CD14-positive monocyte (primary cell): ENCODE measurements at regions not wholly inside any gene's neighbourhood (a gene's known extent, or its start where the extent isn't known, plus 50 kb on each side); places are given as distances from the start of the nearest gene placed in this dataset.
A peak's percentile ranks its signal among the peaks of the same experiment; 100 is the strongest.

ENCODE experiments used
- DNase-seq, 3 donors: peaks; one replicate each; pipeline ENCODE4 v3.0.0-alpha.2; 2011 to 2022
- H2AFZ ChIP-seq: 2 replicates; pipeline ENCODE4 v1.6.0; 2012; ENCODE audit warnings: mild to moderate bottlenecking, low read depth, low read length, inconsistent platforms; ENCODE audit not compliant: insufficient read depth, poor library complexity, severe bottlenecking
- H3K27ac ChIP-seq, 2 donors: 1 replicate in 1 of 2; 2 replicates in 1 of 2; pipeline ENCODE4 v1.5.1; 2012 to 2013; ENCODE audit warnings: low read length in 2 of 2, control low read depth in 1 of 2, inconsistent platforms in 1 of 2, low read depth in 1 of 2, mild to moderate bottlenecking in 1 of 2
- H3K27me3 ChIP-seq, 2 donors: one replicate each; pipeline versions ENCODE4 v1.6.0 to v1.6.1; 2011 to 2013; ENCODE audit warnings: low read length in 2 of 2; ENCODE audit not compliant: control insufficient read depth in 2 of 2, insufficient read depth in 2 of 2
- H3K36me3 ChIP-seq, 2 donors: replicated peaks in 1 of 2; 1 replicate in 1 of 2; 2 replicates in 1 of 2; pipeline versions ENCODE4 v1.5.1 to v1.6.1; 2012 to 2013; ENCODE audit warnings: low read length in 2 of 2, control low read depth in 1 of 2, inconsistent platforms in 1 of 2, mild to moderate bottlenecking in 1 of 2; ENCODE audit not compliant: insufficient read depth in 2 of 2, control insufficient read depth in 1 of 2
- H3K4me1 ChIP-seq, 2 donors: 1 replicate in 1 of 2; 2 replicates in 1 of 2; pipeline versions ENCODE4 v1.5.1 to v1.6.1; 2012 to 2013; ENCODE audit warnings: low read length in 2 of 2, control low read depth in 1 of 2, inconsistent platforms in 1 of 2, mild to moderate bottlenecking in 1 of 2, moderate library complexity in 1 of 2; ENCODE audit not compliant: insufficient read depth in 2 of 2, control insufficient read depth in 1 of 2
- H3K4me2 ChIP-seq: replicated peaks from 2 replicates; pipeline ENCODE3; 2012; ENCODE audit warnings: low read length, moderate library complexity, mild to moderate bottlenecking; ENCODE audit not compliant: poor library complexity, severe bottlenecking; ENCODE audit errors: extremely low read depth
- H3K4me3 ChIP-seq, 3 experiments: fragments of 200-600 bp in 1 of 3; sonication (generic) in 1 of 3; replicated peaks in 1 of 3; 1 replicate in 2 of 3; 2 replicates in 1 of 3; pipeline ENCODE4 v1.5.1; 2011 to 2013; ENCODE audit warnings: low read length in 3 of 3, mild to moderate bottlenecking in 3 of 3, control low read depth in 2 of 3, low read depth in 2 of 3, inconsistent platforms in 1 of 3, moderate library complexity in 1 of 3
- H3K79me2 ChIP-seq: 2 replicates; pipeline ENCODE4 v1.6.0; 2012; ENCODE audit warnings: mild to moderate bottlenecking, control low read depth, inconsistent platforms, low read length, moderate library complexity; ENCODE audit not compliant: insufficient read depth
- H3K9ac ChIP-seq: 2 replicates; pipeline ENCODE4 v1.6.0; 2017; ENCODE audit warnings: low read length, mild to moderate bottlenecking; ENCODE audit not compliant: insufficient read depth, poor library complexity, severe bottlenecking
- H3K9me3 ChIP-seq, 2 donors: replicated peaks in 1 of 2; 1 replicate in 1 of 2; 2 replicates in 1 of 2; pipeline versions ENCODE4 v1.5.1 to v1.6.1; 2012 to 2013; ENCODE audit warnings: low read length in 2 of 2, control low read depth in 1 of 2; ENCODE audit not compliant: control insufficient read depth in 1 of 2, insufficient read depth in 1 of 2
- H4K20me1 ChIP-seq: 2 replicates; pipeline ENCODE4 v1.6.0; 2012; ENCODE audit warnings: mild to moderate bottlenecking, low read length, control low read depth, moderate library complexity; ENCODE audit not compliant: insufficient read depth
- H3K27ac Mint-ChIP-seq, 7 donors: one replicate each; pipeline ENCODE4 v1.8.0; 2020; ENCODE audit warnings: mild to moderate bottlenecking in 7 of 7, mixed read lengths in 7 of 7, moderate library complexity in 6 of 7, inconsistent platforms in 2 of 7
- H3K27me3 Mint-ChIP-seq, 3 donors: one replicate each; pipeline ENCODE4 v1.8.0; 2021 to 2022; ENCODE audit warnings: low read depth in 3 of 3, mild to moderate bottlenecking in 3 of 3, mixed read lengths in 3 of 3, moderate library complexity in 3 of 3, inconsistent platforms in 1 of 3
- H3K36me3 Mint-ChIP-seq, 2 donors: one replicate each; pipeline ENCODE4 v1.8.0; 2020; ENCODE audit warnings: mixed read lengths in 2 of 2, inconsistent platforms in 1 of 2, mild to moderate bottlenecking in 1 of 2
- H3K4me1 Mint-ChIP-seq: one replicate; pipeline ENCODE4 v1.8.0; 2020; ENCODE audit warnings: mild to moderate bottlenecking, mixed read lengths
- H3K4me3 Mint-ChIP-seq, 2 donors: one replicate each; pipeline ENCODE4 v1.8.0; 2020; ENCODE audit warnings: mild to moderate bottlenecking in 2 of 2, mixed read lengths in 2 of 2, moderate library complexity in 1 of 2
- H3K9me3 Mint-ChIP-seq, 7 donors: one replicate each; pipeline ENCODE4 v1.8.0; 2020 to 2022; ENCODE audit warnings: mixed read lengths in 7 of 7, mild to moderate bottlenecking in 6 of 7, moderate library complexity in 6 of 7, inconsistent platforms in 2 of 7
- WGBS: methylation state at CpG from one replicate; pipeline ENCODE4 v1.1.5; 2013; ENCODE audit warnings: missing lambda C conversion rate; ENCODE audit not compliant: insufficient coverage; 5-methylcytosine and 5-hydroxymethylcytosine counted together
- intact Hi-C, 2 donors: fragments of 100-400 bp; cut with micrococcal nuclease; formaldehyde crosslinking; loops; one replicate each; pipeline versions ENCODE4 v1.15.0 to v1.15.1; 2023
- TF ChIP-seq, protein P1 (sequence below): fragments of 200-600 bp; IDR thresholded peaks from one replicate; pipeline ENCODE4 v1.8.0; 2022; ENCODE audit warnings: antibody characterized with exemption, mild to moderate bottlenecking

DNA sequence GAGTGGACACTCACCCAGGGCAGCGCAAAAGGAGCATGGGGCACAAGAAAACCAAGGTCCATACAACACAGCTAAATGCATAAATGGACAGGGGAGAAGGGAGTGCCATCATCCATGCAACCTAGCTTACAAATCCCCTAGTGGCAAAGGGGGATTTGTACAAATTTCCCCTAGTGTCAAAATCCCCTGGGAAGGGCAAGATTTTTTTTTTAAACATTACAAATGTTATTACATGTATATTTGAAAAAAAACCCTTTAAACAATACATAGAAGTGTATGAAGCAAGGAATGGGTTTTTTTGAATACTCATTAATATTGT, 89.6 kb upstream of the IVNS1ABP start:
- no peaks in the 10 kb centered on the region for H3K79me2 ChIP-seq
- H3K9me3 Mint-ChIP-seq, result peaks cover 0 to 6% (median 3%) of the 10 kb centered on the region in 7 donors
- no peak overlapping the region for H3K27ac ChIP-seq
- TF ChIP-seq, protein P1, sequence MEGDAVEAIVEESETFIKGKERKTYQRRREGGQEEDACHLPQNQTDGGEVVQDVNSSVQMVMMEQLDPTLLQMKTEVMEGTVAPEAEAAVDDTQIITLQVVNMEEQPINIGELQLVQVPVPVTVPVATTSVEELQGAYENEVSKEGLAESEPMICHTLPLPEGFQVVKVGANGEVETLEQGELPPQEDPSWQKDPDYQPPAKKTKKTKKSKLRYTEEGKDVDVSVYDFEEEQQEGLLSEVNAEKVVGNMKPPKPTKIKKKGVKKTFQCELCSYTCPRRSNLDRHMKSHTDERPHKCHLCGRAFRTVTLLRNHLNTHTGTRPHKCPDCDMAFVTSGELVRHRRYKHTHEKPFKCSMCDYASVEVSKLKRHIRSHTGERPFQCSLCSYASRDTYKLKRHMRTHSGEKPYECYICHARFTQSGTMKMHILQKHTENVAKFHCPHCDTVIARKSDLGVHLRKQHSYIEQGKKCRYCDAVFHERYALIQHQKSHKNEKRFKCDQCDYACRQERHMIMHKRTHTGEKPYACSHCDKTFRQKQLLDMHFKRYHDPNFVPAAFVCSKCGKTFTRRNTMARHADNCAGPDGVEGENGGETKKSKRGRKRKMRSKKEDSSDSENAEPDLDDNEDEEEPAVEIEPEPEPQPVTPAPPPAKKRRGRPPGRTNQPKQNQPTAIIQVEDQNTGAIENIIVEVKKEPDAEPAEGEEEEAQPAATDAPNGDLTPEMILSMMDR, result no peak
- no peaks in the 10 kb centered on the region for H3K36me3 Mint-ChIP-seq
- H3K4me2 ChIP-seq, result no peak overlapping the region
- no peaks in the 10 kb centered on the region for H4K20me1 ChIP-seq
- H3K27ac Mint-ChIP-seq, result no peak overlapping the region
- intact Hi-C loops, result no loop called here
- H3K4me3 Mint-ChIP-seq, result no peak overlapping the region
- H3K36me3 ChIP-seq, result no peaks in the 10 kb centered on the region
- WGBS, result no CpG with 5 or more reads among the region's 1 CpG
- peaks cover 0 to 4% (median 0%) of the 10 kb centered on the region in 3 donors for H3K27me3 Mint-ChIP-seq
- DNase-seq, result peak in 1 of 3 donors; percentile 47
- no peaks in the 10 kb centered on the region for H3K27me3 ChIP-seq
- H3K9ac ChIP-seq, result no peak overlapping the region
- H3K4me1 ChIP-seq, result peaks cover 47 to 58% of the 10 kb centered on the region in 2 donors
- no peak overlapping the region for H2AFZ ChIP-seq
- no peak overlapping the region for H3K4me3 ChIP-seq
- H3K9me3 ChIP-seq, result peaks cover 0 to 4% of the 10 kb centered on the region in 2 donors
- H3K4me1 Mint-ChIP-seq, result peaks cover 62% of the 10 kb centered on the region

DNA sequence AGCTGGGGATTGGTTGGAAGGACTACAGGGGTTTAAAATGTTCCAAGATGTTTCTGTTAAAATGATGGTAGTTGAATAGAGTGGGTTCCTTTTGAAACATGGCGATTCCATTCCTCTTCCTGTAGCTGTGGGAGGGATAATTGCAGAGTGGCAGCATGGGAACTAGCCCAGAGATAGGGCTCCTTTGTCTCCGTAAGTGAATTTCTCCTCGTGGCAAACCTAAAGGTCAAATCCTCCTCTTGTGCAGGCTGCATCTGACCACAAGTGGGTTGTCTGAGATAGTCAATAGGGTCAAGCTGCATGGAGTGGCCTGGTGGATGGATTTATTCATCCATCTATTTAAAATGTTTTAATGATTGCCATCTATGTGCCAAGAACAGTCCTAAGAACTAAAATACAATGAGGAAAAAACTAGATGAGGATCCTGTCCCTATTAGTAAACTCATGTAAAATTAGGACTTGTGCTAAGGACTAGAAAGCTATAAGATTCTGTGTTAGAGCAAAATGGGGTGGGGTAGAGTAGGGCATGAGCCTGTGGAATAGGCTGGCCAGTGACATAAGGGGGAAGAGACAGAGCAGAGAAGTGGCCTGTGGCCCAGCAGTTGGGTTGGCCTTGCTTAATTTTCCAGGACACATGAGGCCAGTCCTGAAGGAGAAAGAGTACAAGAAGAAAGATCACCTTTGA, 89.1 kb upstream of the IVNS1ABP start:
- H3K9me3 ChIP-seq, result peaks cover 0 to 4% of the 10 kb centered on the region in 2 donors
- no peak overlapping the region for H3K4me2 ChIP-seq
- no peak overlapping the region for H3K27ac ChIP-seq
- no peak overlapping the region for H3K9ac ChIP-seq
- no peak overlapping the region for H3K4me3 Mint-ChIP-seq
- H2AFZ ChIP-seq, result no peak overlapping the region
- H3K27me3 Mint-ChIP-seq, result peaks cover 0 to 4% (median 0%) of the 10 kb centered on the region in 3 donors
- no peaks in the 10 kb centered on the region for H3K79me2 ChIP-seq
- no peaks in the 10 kb centered on the region for H3K36me3 Mint-ChIP-seq
- H3K36me3 ChIP-seq, result no peaks in the 10 kb centered on the region
- H3K27ac Mint-ChIP-seq, result peak overlapping the region in 2 of 7 donors; percentile 25 to 27
- H3K9me3 Mint-ChIP-seq, result peaks cover 0 to 6% (median 3%) of the 10 kb centered on the region in 7 donors
- no peak for DNase-seq
- intact Hi-C loops, result no loop called here
- H3K4me1 Mint-ChIP-seq, result peaks cover 60% of the 10 kb centered on the region
- peaks cover 47 to 58% of the 10 kb centered on the region in 2 donors for H3K4me1 ChIP-seq
- TF ChIP-seq, protein P1, result no peak
- no peak overlapping the region for H3K4me3 ChIP-seq
- no peaks in the 10 kb centered on the region for H3K27me3 ChIP-seq
- WGBS, result 100% methylated on average over 1 of the region's 3 CpGs
- no peaks in the 10 kb centered on the region for H4K20me1 ChIP-seq
